ENCODE measurements at regions not wholly inside any gene's neighbourhood (a gene's known extent, or its start where the extent isn't known, plus 50 kb on each side); places are given as distances from the start of the nearest gene placed in this dataset.

GRCh38 chr18:54710074-54710899, 118.0 kb upstream of the RAB27B start:
- TF ChIP-seq CTCF (IDR thresholded peaks at IDR 0.05) = no peak

GRCh38 chr18:54710900-54711281, 117.4 kb upstream of the RAB27B start:
- TF ChIP-seq CTCF (IDR thresholded peaks at IDR 0.05) = no peak

GRCh38 chr18:54712306-54712705, 116.0 kb upstream of the RAB27B start:
- TF ChIP-seq CTCF (IDR thresholded peaks at IDR 0.05) = no peak

- no peak for TF ChIP-seq CTCF (IDR thresholded peaks at IDR 0.05)
These were observed 115.5 kb upstream of the RAB27B start for GRCh38 chr18:54712758-54713157.

- no peak for TF ChIP-seq CTCF (IDR thresholded peaks at IDR 0.05)
These were observed 114.9 kb upstream of the RAB27B start for GRCh38 chr18:54713386-54713785.

GRCh38 chr18:54714851-54715250, 113.4 kb upstream of the RAB27B start:
- TF ChIP-seq CTCF (IDR thresholded peaks at IDR 0.05) = no peak

GRCh38 chr18:54716586-54716985, 111.7 kb upstream of the RAB27B start:
- TF ChIP-seq CTCF (IDR thresholded peaks at IDR 0.05) = no peak
